A549 (cell line): ENCODE measurements at regions not wholly inside any gene's neighbourhood (a gene's known extent, or its start where the extent isn't known, plus 50 kb on each side); places are given as distances from the start of the nearest gene placed in this dataset.

Experiments
- CBX8 ChIP-seq: fragments of 200-600 bp; sonication (generic); IDR thresholded peaks from 2 replicates; pipeline ENCODE4 v1.6.1; 2016
- CHD2 ChIP-seq: fragments of 150-350 bp; IDR thresholded peaks from 2 replicates; pipeline ENCODE4 v1.6.1; 2014; ENCODE audit warnings: low read length; ENCODE audit not compliant: partially characterized antibody
- CHD4 ChIP-seq: fragments of 200-600 bp; sonication (generic); IDR thresholded peaks from 2 replicates; pipeline ENCODE4 v1.6.1; 2016; ENCODE audit warnings: antibody characterized with exemption, mild to moderate bottlenecking, borderline replicate concordance
- CTCF ChIP-seq: fragments of >200 bp; sonication (Bioruptor Twin); formaldehyde crosslinking; IDR thresholded peaks from 3 replicates; pipeline ENCODE4 v1.5.1; 2016
- ELK1 ChIP-seq: fragments of 150-350 bp; IDR thresholded peaks from 2 replicates; pipeline ENCODE4 v1.6.1; 2014; ENCODE audit warnings: low read depth, mild to moderate bottlenecking, low read length
- KDM5A ChIP-seq: fragments of 200-600 bp; sonication (generic); IDR thresholded peaks from 2 replicates; pipeline ENCODE4 v1.6.1; 2016; ENCODE audit warnings: antibody characterized with exemption, mild to moderate bottlenecking
- POLR2A ChIP-seq: IDR thresholded peaks from 2 replicates; pipeline ENCODE4 v1.6.1; 2012; ENCODE audit warnings: mild to moderate bottlenecking, low read length
- RAD21 ChIP-seq, 2 experiments: fragments of >200 bp in 1 of 2; sonication (Bioruptor Twin) in 1 of 2; formaldehyde crosslinking in 1 of 2; IDR thresholded peaks in 1 of 2; conservative IDR thresholded peaks in 1 of 2; 2 replicates in 1 of 2; 3 replicates in 1 of 2; pipeline ENCODE4 v1.6.1; 2012 to 2018; ENCODE audit warnings: inconsistent platforms in 1 of 2
- RCOR1 ChIP-seq: fragments of 150-350 bp; IDR thresholded peaks from 2 replicates; pipeline ENCODE4 v1.6.1; 2014; ENCODE audit warnings: antibody characterized with exemption, low read length, low read depth
- SMC3 ChIP-seq: fragments of >200 bp; sonication (Bioruptor Twin); formaldehyde crosslinking; IDR thresholded peaks from 3 replicates; pipeline ENCODE4 v1.6.1; 2018; ENCODE audit warnings: inconsistent platforms

- TF ChIP-seq CTCF (no peak), ELK1 (no peak), CHD2 (no peak), RAD21 (conservative IDR thresholded peaks at IDR 0.05 in 1 of 2, IDR thresholded peaks at IDR 0.05 in 1 of 2) (no peak), CHD4 (no peak), SMC3 (no peak), POLR2A (no peak), CBX8 (no peak), KDM5A (no peak), RCOR1 (no peak)
Measured at GRCh38 chr13:83953916-83954315, 71.6 kb upstream of the SLITRK1 start.
